ENCODE measurements at regions not wholly inside any gene's neighbourhood (a gene's known extent, or its start where the extent isn't known, plus 50 kb on each side); places are given as distances from the start of the nearest gene placed in this dataset.

DNA sequence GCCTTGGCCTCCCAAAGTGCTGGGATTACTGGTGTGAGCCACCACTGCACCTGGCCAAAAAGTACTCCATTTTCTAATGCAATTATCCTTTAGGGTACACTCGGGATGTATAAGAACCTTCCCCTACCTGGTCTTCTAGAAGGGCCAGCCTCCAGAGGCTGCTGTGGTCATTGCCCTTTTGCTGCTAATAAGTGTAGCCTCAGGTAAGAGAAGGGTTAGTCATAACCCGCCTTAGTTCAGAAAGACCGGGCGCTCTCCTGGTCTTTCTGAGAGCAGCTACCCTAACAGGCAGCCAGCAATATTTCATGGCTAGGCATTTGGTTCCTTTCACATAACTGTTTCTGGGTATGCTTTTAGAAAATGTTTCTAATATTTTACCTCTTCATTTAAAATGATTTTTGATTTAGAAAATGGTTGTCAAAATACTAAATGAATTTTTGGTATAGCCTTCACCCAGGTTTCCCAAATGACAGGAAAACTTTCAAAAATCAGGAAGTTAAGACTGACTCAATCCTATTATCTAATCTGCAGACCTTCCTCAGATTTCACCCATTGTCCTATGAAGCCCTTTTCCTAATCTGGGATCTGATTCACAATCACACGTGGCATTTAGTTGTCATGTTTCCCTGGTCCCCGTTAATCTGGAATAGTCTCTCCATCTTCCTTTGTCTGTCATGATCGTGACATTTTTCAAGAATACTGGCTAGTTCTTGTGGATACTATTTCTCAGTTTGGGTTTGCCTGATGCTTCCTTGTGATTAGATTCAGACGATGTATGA lies 479.0 kb downstream of the SIPA1L2 start:
- no peaks in the 10 kb centered on the region for H3K9me3 ChIP-seq (ENCODE audit: control insufficient read depth, low read length)
- intact Hi-C loops (cut with DNase I) = no loop called here
- DNase-seq = no peak
- no peak overlapping the region for H3K27ac ChIP-seq (ENCODE audit: low read depth in 1 of 2, low read length in 2 of 2)
- no peaks in the 10 kb centered on the region for H3K36me3 ChIP-seq (ENCODE audit: control insufficient read depth in 1 of 2, insufficient read depth in 2 of 2, low read length in 1 of 2)
- no peak for ATAC-seq (ENCODE audit: low FRiP score)
- H3K4me1 ChIP-seq (ENCODE audit: control insufficient read depth in 1 of 2, insufficient read depth in 2 of 2, low read length in 2 of 2) = no peaks in the 10 kb centered on the region
- H3K27me3 ChIP-seq (ENCODE audit: control insufficient read depth in 1 of 2, insufficient read depth in 2 of 2, low read length in 1 of 2) = no peaks in the 10 kb centered on the region
- WGBS, 2 donors = 90 to 91% methylated on average over 8 of the region's 8 CpGs
- no peak overlapping the region for H3K4me3 ChIP-seq (ENCODE audit: low read length in 2 of 2)

- Histone ChIP-seq H3K27ac (ENCODE audit: low read depth in 1 of 2, low read length in 2 of 2) (no peak overlapping the region), H3K4me1 (ENCODE audit: control insufficient read depth in 1 of 2, insufficient read depth in 2 of 2, low read length in 2 of 2) (no peaks in the 10 kb centered on the region), H3K4me3 (ENCODE audit: low read length in 2 of 2) (no peak overlapping the region), H3K27me3 (ENCODE audit: control insufficient read depth in 1 of 2, insufficient read depth in 2 of 2, low read length in 1 of 2) (no peaks in the 10 kb centered on the region), H3K9me3 (ENCODE audit: control insufficient read depth, low read length) (no peaks in the 10 kb centered on the region), H3K36me3 (ENCODE audit: control insufficient read depth in 1 of 2, insufficient read depth in 2 of 2, low read length in 1 of 2) (no peaks in the 10 kb centered on the region)
- intact Hi-C loops (cut with DNase I) = loop anchor here (10.0 kb wide), 3 partner anchors 305 to 485 kb away; partner anchors contain the start of gene SIPA1L2 (in 1 of the 2)
- WGBS, 2 donors = 59% methylated on average over 9 of the region's 9 CpGs
- ATAC-seq (ENCODE audit: low FRiP score) (no peak), DNase-seq (no peak)
Measured at GRCh38 chr1:232149287-232150201, 480.4 kb downstream of the SIPA1L2 start.

DNA sequence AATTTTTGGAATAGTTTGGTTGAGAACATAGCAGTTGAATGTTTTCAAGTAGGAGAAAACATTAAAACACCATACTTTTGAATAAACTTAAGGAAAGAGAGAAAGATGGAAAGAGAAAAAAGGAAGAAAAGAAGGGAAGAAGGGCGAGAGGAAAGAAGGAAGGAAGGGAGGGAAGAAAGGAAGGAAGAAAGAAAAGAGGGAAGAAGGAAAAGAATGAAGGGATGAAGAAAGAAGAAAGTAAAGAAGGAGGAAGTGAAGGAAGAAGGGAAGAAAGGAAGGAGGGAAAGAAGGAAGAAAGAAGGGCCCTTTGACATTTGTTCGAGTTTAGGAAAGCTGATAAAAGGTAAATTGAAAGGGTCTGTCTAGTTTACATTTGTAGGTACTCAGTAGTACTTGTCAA lies 482.7 kb downstream of the SIPA1L2 start:
- 93 to 98% methylated on average over 2 of the region's 2 CpGs for WGBS, 2 donors
- Histone ChIP-seq H3K27me3 (ENCODE audit: control insufficient read depth in 1 of 2, insufficient read depth in 2 of 2, low read length in 1 of 2) (no peaks in the 10 kb centered on the region), H3K4me1 (ENCODE audit: control insufficient read depth in 1 of 2, insufficient read depth in 2 of 2, low read length in 2 of 2) (peaks cover 3 to 8% of the 10 kb centered on the region in 2 donors), H3K4me3 (ENCODE audit: low read length in 2 of 2) (no peak overlapping the region), H3K9me3 (ENCODE audit: control insufficient read depth, low read length) (no peaks in the 10 kb centered on the region), H3K36me3 (ENCODE audit: control insufficient read depth in 1 of 2, insufficient read depth in 2 of 2, low read length in 1 of 2) (no peaks in the 10 kb centered on the region), H3K27ac (ENCODE audit: low read depth in 1 of 2, low read length in 2 of 2) (no peak overlapping the region)
- intact Hi-C loops (cut with DNase I) = loop anchor here (10.0 kb wide), 3 partner anchors 302 to 488 kb away; partner anchors contain the start of gene SIPA1L2 (in 1 of the 2)
- DNase-seq (no peak), ATAC-seq (ENCODE audit: low FRiP score) (no peak)

GRCh38 chr1:232146514-232146913 lies 483.4 kb downstream of the SIPA1L2 start:
- H3K36me3 ChIP-seq (ENCODE audit: control insufficient read depth in 1 of 2, insufficient read depth in 2 of 2, low read length in 1 of 2) = no peaks in the 10 kb centered on the region
- intact Hi-C loops (cut with DNase I) = loop anchor here (10.0 kb wide), 3 partner anchors 302 to 488 kb away; partner anchors contain the start of gene SIPA1L2 (in 1 of the 2)
- WGBS, 2 donors = 95% methylated on average over 3 of the region's 3 CpGs
- no peaks in the 10 kb centered on the region for H3K9me3 ChIP-seq (ENCODE audit: control insufficient read depth, low read length)
- H3K27me3 ChIP-seq (ENCODE audit: control insufficient read depth in 1 of 2, insufficient read depth in 2 of 2, low read length in 1 of 2) = no peaks in the 10 kb centered on the region
- DNase-seq (no peak), ATAC-seq (ENCODE audit: low FRiP score) (no peak)
- peaks cover 3 to 8% of the 10 kb centered on the region in 2 donors for H3K4me1 ChIP-seq (ENCODE audit: control insufficient read depth in 1 of 2, insufficient read depth in 2 of 2, low read length in 2 of 2)
- H3K27ac ChIP-seq (ENCODE audit: low read depth in 1 of 2, low read length in 2 of 2) = no peak overlapping the region
- no peak overlapping the region for H3K4me3 ChIP-seq (ENCODE audit: low read length in 2 of 2)

GRCh38 chr1:232145768-232146167 lies 484.2 kb downstream of the SIPA1L2 start:
- Histone ChIP-seq H3K9me3 (ENCODE audit: control insufficient read depth, low read length) (no peaks in the 10 kb centered on the region), H3K36me3 (ENCODE audit: control insufficient read depth in 1 of 2, insufficient read depth in 2 of 2, low read length in 1 of 2) (no peaks in the 10 kb centered on the region), H3K27ac (ENCODE audit: low read depth in 1 of 2, low read length in 2 of 2) (no peak overlapping the region), H3K4me3 (ENCODE audit: low read length in 2 of 2) (no peak overlapping the region), H3K27me3 (ENCODE audit: control insufficient read depth in 1 of 2, insufficient read depth in 2 of 2, low read length in 1 of 2) (no peaks in the 10 kb centered on the region), H3K4me1 (ENCODE audit: control insufficient read depth in 1 of 2, insufficient read depth in 2 of 2, low read length in 2 of 2) (peaks cover 3 to 8% of the 10 kb centered on the region in 2 donors)
- intact Hi-C loops (cut with DNase I) = loop anchor here (10.0 kb wide), 3 partner anchors 301 to 489 kb away; partner anchors contain the start of gene SIPA1L2 (in 1 of the 2)
- 87 to 89% methylated on average over 2 of the region's 2 CpGs for WGBS, 2 donors
- no peak for DNase-seq
- ATAC-seq (ENCODE audit: low FRiP score) = no peak

DNA sequence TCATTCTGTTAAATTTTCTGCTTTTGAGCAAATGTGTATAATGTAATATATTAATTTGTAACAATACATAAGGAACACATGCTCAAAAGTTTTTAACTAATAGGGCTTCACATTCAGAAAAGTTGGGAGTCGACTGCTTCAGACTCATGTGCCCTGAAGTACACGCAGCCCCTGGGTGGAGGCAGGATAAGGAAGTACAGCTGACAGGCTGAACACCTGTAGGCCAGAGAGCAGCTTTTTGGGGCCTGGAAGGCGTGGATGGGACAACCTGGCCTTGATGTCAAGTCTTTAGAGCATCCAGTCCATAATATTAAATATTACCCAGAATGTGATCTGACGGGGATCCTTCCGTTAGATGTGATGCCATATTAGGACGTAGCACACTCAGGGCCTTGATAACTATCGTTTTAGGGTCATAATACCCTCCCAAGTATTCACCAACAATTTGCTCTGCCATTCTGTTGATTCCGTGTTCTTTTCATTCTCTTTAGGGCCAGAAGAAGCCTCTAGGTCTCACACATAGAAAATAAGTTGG lies 485.2 kb downstream of the SIPA1L2 start:
- H3K36me3 ChIP-seq (ENCODE audit: control insufficient read depth in 1 of 2, insufficient read depth in 2 of 2, low read length in 1 of 2) = no peaks in the 10 kb centered on the region
- H3K27ac ChIP-seq (ENCODE audit: low read depth in 1 of 2, low read length in 2 of 2) = no peak overlapping the region
- H3K4me1 ChIP-seq (ENCODE audit: control insufficient read depth in 1 of 2, insufficient read depth in 2 of 2, low read length in 2 of 2) = peaks cover 3 to 8% of the 10 kb centered on the region in 2 donors
- H3K9me3 ChIP-seq (ENCODE audit: control insufficient read depth, low read length) = no peaks in the 10 kb centered on the region
- no peak for ATAC-seq (ENCODE audit: low FRiP score)
- WGBS, 2 donors = 91 to 97% methylated on average over 8 of the region's 8 CpGs
- H3K4me3 ChIP-seq (ENCODE audit: low read length in 2 of 2) = no peak overlapping the region
- DNase-seq = no peak
- intact Hi-C loops (cut with DNase I) = loop anchor here (10.0 kb wide), 3 partner anchors 300 to 490 kb away; partner anchors contain the start of gene SIPA1L2 (in 1 of the 2)
- no peaks in the 10 kb centered on the region for H3K27me3 ChIP-seq (ENCODE audit: control insufficient read depth in 1 of 2, insufficient read depth in 2 of 2, low read length in 1 of 2)

- 27 to 44% methylated on average over 3 of the region's 3 CpGs for WGBS, 2 donors
- no peak for ATAC-seq (ENCODE audit: low FRiP score)
- intact Hi-C loops (cut with DNase I) = loop anchor here (10.0 kb wide), 3 partner anchors 299 to 491 kb away; partner anchors contain the start of gene SIPA1L2 (in 1 of the 2)
Measured at GRCh38 chr1:232143315-232143886, 486.5 kb downstream of the SIPA1L2 start.

More at GRCh38 chr1:232143315-232143886, 486.5 kb downstream of the SIPA1L2 start:
- Histone ChIP-seq H3K4me3 (ENCODE audit: low read length in 2 of 2) (no peak overlapping the region), H3K27ac (ENCODE audit: low read depth in 1 of 2, low read length in 2 of 2) (peak overlapping the region; percentile 57 to 90), H3K4me1 (ENCODE audit: control insufficient read depth in 1 of 2, insufficient read depth in 2 of 2, low read length in 2 of 2) (peaks cover 3 to 8% of the 10 kb centered on the region in 2 donors), H3K36me3 (ENCODE audit: control insufficient read depth in 1 of 2, insufficient read depth in 2 of 2, low read length in 1 of 2) (no peaks in the 10 kb centered on the region), H3K27me3 (ENCODE audit: control insufficient read depth in 1 of 2, insufficient read depth in 2 of 2, low read length in 1 of 2) (no peaks in the 10 kb centered on the region), H3K9me3 (ENCODE audit: control insufficient read depth, low read length) (no peaks in the 10 kb centered on the region)
- DNase-seq = no peak
